SK-N-MC (cell line): ENCODE measurements at regions not wholly inside any gene's neighbourhood (a gene's known extent, or its start where the extent isn't known, plus 50 kb on each side); places are given as distances from the start of the nearest gene placed in this dataset.

Experiments used
- EZH2 ChIP-seq: fragments of 200-600 bp; sonication (generic); IDR thresholded peaks from one replicate; pipeline ENCODE4 v1.6.1; 2017; ENCODE audit warnings: antibody characterized with exemption
- POLR2AphosphoS5 ChIP-seq: IDR thresholded peaks from 2 replicates; pipeline ENCODE4 v1.6.1; 2012; ENCODE audit warnings: mild to moderate bottlenecking, low read depth, low read length, borderline replicate concordance

DNA sequence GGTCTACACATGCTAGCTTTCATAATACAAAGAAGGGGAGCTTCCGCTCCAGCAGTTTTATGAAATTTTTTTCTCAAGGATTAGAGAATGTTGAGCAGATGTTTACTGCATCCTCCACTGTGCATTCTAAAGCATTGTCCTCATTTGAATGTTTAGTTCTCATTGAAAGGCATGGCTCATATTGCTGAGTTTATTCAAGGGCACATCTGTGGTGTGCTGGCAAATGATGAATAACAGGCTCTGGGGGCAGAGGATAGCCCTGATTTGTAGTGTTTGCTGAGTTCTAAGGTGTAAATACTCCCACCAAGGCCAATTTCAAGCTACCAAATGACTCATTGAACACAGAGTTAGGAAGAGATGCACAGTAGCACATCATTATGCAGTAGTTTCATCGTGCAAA, 303.2 kb upstream of the FAM78B start:
- TF ChIP-seq EZH2 (no peak), POLR2AphosphoS5 (no peak)
